HEK293T (cell line): ENCODE measurements at regions not wholly inside any gene's neighbourhood (a gene's known extent, or its start where the extent isn't known, plus 50 kb on each side); places are given as distances from the start of the nearest gene placed in this dataset.

Experiments
- CTCF ChIA-PET: fragments of 350-600 bp; formaldehyde crosslinking; extraction: SDS; loops from one replicate; lab custom pipeline; 2021; ENCODE audit warnings: antibody characterized with exemption, inconsistent platforms; lab: Yijun Ruan, JAX
- POLR2A ChIA-PET: fragments of 350-600 bp; formaldehyde crosslinking; extraction: SDS; loops from one replicate; lab custom pipeline; 2020; ENCODE audit warnings: antibody characterized with exemption, inconsistent platforms; lab: Yijun Ruan, JAX
- DNase-seq: peaks from one replicate; pipeline ENCODE4 v3.0.0; 2012; ENCODE audit warnings: mixed read lengths; ENCODE audit errors: extremely low spot score
- ARNT ChIP-seq: fragments of 450-650 bp; IDR thresholded peaks from 2 replicates; pipeline ENCODE4 v1.6.1; 2017; ENCODE audit warnings: mild to moderate bottlenecking
- BHLHE40 ChIP-seq: fragments of 450-650 bp; IDR thresholded peaks from 2 replicates; pipeline ENCODE4 v1.6.1; 2016; ENCODE audit warnings: mild to moderate bottlenecking, moderate library complexity, borderline replicate concordance
- CTBP1 ChIP-seq: fragments of 450-650 bp; IDR thresholded peaks from 2 replicates; pipeline ENCODE4 v1.6.1; 2016; ENCODE audit warnings: borderline replicate concordance
- ELF4 ChIP-seq: fragments of 450-650 bp; IDR thresholded peaks from 2 replicates; pipeline ENCODE4 v1.6.1; 2017; ENCODE audit warnings: antibody characterized with exemption
- FOXA1 ChIP-seq: fragments of 450-650 bp; IDR thresholded peaks from 2 replicates; pipeline ENCODE4 v1.6.1; 2016; ENCODE audit warnings: mild to moderate bottlenecking
- FOXK2 ChIP-seq: fragments of 450-650 bp; IDR thresholded peaks from 2 replicates; pipeline ENCODE4 v1.6.1; 2016; ENCODE audit warnings: mild to moderate bottlenecking
- FOXM1 ChIP-seq: fragments of 450-650 bp; IDR thresholded peaks from 2 replicates; pipeline ENCODE4 v1.6.1; 2017; ENCODE audit warnings: mild to moderate bottlenecking, borderline replicate concordance
- HDGF ChIP-seq: fragments of 450-650 bp; IDR thresholded peaks from 2 replicates; pipeline ENCODE4 v1.6.1; 2017; ENCODE audit warnings: antibody characterized with exemption, borderline replicate concordance
- L3MBTL2 ChIP-seq: fragments of 450-650 bp; conservative IDR thresholded peaks from 2 replicates; pipeline ENCODE4 v1.6.1; 2016; ENCODE audit warnings: mild to moderate bottlenecking
- LEF1 ChIP-seq: fragments of 450-650 bp; IDR thresholded peaks from 2 replicates; pipeline ENCODE4 v1.6.1; 2017; ENCODE audit warnings: mild to moderate bottlenecking, borderline replicate concordance
- NFRKB ChIP-seq: fragments of 450-650 bp; IDR thresholded peaks from 2 replicates; pipeline ENCODE4 v1.6.1; 2016; ENCODE audit warnings: mild to moderate bottlenecking, moderate library complexity
- SP1 ChIP-seq: fragments of 450-650 bp; IDR thresholded peaks from 2 replicates; pipeline ENCODE4 v1.6.1; 2017
- SUZ12 ChIP-seq: fragments of 450-650 bp; IDR thresholded peaks from 2 replicates; pipeline ENCODE4 v1.6.1; 2016; ENCODE audit warnings: mild to moderate bottlenecking
- TARDBP ChIP-seq: fragments of 450-650 bp; IDR thresholded peaks from 2 replicates; pipeline ENCODE4 v1.6.1; 2016
- ZNF384 ChIP-seq: fragments of 450-650 bp; IDR thresholded peaks from 2 replicates; pipeline ENCODE4 v1.6.1; 2016
- TF ChIP-seq, protein P1 (sequence below): fragments of 450-650 bp; IDR thresholded peaks from 2 replicates; pipeline ENCODE4 v1.6.1; 2016

DNA sequence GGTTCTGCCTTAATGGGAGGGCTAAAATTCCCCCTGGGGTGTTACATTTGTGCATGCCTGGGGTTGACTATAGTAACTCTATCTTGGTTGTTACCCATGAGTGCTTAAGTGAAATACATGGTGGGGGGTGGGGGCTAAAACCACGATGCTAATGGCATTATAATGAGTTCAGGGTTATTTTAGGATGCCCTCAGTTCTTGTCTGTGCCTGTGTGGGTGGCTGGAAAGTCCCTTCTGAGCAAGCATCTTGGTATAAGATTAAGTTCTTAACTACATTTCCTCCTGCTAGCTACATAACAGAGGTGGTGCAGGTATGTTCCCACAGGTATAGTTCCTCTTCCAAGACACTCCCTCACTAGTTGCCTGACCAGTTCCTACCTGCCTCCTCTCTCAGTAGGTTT is 822.3 kb downstream of the LRFN5 start:
- TF ChIP-seq ELF4 (no peak), TARDBP (no peak), L3MBTL2 (no peak), NFRKB (no peak), FOXK2 (no peak), FOXM1 (no peak), HDGF (no peak), BHLHE40 (no peak), FOXA1 (no peak), CTBP1 (no peak), ZNF384 (no peak), SUZ12 (no peak), LEF1 (no peak), ARNT (no peak), SP1 (no peak)
- TF ChIP-seq, protein P1, sequence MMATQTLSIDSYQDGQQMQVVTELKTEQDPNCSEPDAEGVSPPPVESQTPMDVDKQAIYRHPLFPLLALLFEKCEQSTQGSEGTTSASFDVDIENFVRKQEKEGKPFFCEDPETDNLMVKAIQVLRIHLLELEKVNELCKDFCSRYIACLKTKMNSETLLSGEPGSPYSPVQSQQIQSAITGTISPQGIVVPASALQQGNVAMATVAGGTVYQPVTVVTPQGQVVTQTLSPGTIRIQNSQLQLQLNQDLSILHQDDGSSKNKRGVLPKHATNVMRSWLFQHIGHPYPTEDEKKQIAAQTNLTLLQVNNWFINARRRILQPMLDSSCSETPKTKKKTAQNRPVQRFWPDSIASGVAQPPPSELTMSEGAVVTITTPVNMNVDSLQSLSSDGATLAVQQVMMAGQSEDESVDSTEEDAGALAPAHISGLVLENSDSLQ = no peak
- POLR2A ChIA-PET = no interaction called here
- no peak for DNase-seq
- CTCF ChIA-PET = no interaction called here

DNA sequence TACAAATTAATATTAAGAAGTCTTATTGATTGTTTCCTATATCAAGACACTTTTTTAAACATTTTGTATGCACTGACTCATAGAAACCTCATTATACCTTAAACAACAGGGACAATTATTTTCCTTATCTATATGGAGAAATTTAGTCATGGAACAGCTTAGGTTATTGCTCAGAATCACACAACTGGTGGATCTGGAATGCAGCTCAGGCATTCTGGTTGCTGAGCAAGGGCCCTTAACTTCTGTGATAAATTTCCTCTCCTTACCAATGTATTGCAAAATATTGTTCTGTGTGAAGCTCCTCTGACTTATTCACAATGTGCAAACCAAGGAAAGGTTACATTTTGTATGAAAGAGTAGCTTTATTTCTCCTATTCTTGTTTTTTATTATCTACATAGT is 817.8 kb downstream of the LRFN5 start:
- DNase-seq = no peak
- ChIA-PET CTCF (no interaction called here), POLR2A (no interaction called here)
- TF ChIP-seq ELF4 (no peak), FOXK2 (no peak), FOXM1 (no peak)

DNA sequence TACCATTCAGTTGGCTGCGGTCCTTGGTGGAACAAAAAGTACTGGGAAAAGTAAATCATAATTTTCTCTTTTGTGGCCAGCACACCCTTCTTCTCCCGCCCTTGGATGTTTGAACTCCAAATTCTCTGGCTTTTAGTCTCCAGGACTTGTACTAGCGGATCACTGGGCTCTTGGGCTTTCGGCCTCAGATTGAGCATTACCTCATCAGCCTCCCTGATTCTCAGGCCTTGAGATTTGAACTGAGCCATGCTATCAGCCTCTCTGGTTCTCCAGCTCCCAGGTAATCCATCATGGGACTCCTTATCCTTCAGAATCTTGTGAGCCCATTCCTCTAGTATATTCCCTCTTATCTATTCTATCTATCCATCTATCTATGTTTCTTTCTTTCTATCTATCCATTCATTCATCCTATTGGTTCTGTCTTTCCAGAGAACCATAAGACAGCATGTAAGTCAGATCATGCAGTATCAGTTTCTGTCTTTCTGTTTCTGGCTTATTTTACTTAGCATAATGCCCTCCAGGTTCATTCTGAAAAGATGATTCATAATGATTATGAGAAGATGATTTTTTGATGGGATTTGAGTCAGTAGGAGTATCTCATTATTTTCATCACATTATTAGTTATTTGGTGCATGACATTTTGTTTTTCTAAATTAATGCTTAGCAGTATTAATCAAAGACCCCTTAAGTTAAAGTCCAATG is 814.9 kb downstream of the LRFN5 start:
- TF ChIP-seq LEF1 (no peak), L3MBTL2 (no peak), HDGF (no peak), FOXK2 (no peak), CTBP1 (no peak), NFRKB (no peak), ARNT (no peak), FOXM1 (no peak), SP1 (no peak), SUZ12 (no peak), TARDBP (no peak), BHLHE40 (no peak), ZNF384 (no peak)
- CTCF ChIA-PET = no interaction called here
- POLR2A ChIA-PET = no interaction called here

DNA sequence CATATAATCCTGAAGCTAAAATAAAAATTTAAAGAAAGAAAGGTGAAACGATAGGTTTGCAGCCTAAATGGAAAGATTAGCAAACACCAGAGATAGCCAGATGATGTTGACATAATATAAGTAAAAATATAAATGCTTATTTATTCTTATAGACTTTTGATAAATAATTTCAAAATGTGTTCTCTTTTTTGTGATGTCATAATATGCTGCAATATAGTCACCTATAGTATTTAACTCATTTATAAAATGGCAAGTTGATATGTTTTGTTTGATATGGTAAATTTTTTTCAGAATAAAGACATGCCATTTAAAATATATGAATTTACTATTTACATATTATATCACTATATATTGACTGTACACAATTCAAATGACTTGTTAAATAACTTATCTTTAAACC is 813.4 kb downstream of the LRFN5 start:
- no peak for DNase-seq
- ChIA-PET POLR2A (no interaction called here), CTCF (no interaction called here)
- no peak for TF ChIP-seq CTBP1

More for the DNA sequence above, 814.9 kb downstream of the LRFN5 start:
- DNase-seq = no peak

DNA sequence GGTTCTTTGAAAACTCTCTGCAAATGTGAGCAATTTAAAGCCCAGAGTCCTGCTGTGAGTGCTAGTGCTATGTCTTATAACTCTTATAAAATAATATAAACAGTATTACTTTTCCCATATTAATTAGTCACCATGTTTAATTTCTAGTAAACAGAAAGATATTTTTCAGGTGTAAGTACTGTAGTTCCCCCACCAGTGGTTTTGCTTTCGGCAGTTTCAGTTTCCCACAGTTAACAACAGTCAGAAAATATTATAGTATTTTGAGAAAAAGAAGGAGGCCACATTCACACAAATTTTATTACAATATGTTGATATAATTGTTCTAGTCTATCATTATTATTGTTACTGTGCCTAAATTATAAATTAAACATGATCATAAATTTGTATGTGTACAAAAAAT is 800.5 kb downstream of the LRFN5 start:
- TF ChIP-seq SP1 (no peak), CTBP1 (no peak), BHLHE40 (no peak), TARDBP (no peak)
- ChIA-PET POLR2A (no interaction called here), CTCF (no interaction called here)
- DNase-seq = no peak

DNA sequence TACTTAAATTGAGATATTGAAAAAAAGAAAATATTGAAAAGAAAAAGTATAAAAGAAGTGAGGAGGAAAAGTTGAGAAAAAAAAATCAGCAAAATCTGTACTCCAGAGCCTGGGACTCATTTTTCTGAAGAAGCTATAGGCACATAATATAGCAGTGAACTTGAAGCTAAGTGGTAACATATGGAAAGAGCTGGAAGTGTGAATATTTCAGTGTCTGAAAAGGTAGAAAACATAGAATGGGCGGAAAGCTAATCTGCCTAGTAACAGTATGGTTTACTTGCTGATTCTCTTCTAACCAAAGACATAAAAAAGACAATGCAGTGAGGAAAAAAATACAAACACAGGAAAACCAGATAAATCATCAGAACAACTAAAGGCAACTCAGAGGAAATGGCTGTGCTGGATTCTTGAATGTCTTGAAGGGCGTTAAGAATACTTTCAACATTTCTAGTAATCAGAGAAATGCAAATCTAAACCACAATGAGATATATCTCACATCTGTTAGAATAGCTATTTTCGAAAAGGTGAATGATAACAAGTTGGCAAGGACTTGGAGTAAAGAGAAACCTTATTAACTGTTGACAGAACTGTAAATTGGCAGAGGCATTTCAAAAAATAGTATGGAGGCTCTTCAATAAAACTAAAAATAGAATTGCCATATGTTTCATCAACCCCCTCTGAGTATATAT is 784.6 kb downstream of the LRFN5 start:
- ChIA-PET POLR2A (no interaction called here), CTCF (no interaction called here)

DNA sequence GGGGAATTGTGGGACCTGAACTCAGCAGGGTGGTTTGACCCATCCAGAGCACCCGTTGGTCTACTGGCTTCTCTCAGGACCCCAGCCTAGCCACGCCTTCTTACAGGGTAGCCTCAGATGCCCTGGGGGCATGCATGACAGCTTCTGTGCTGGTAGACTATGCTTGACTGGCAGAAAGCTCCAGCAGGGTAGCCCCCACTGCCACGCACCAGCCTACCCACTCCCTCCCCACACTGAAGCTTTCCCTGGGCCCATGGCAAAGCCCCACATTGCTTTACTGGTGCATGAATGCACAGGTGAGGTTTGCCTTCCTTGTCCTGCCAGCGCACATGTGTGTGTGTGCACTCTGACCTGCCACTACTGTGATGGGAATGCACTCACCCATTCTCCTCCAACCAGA is 772.2 kb downstream of the LRFN5 start:
- CTCF ChIA-PET = no interaction called here
- TF ChIP-seq ZNF384 (no peak), HDGF (no peak), SUZ12 (no peak), SP1 (no peak), LEF1 (no peak), CTBP1 (no peak), BHLHE40 (no peak), NFRKB (no peak), FOXA1 (no peak), TARDBP (no peak), L3MBTL2 (no peak)
- TF ChIP-seq, protein P1 = no peak
- POLR2A ChIA-PET = no interaction called here
- DNase-seq = no peak

More for the DNA sequence above, 784.6 kb downstream of the LRFN5 start:
- DNase-seq = no peak
- TF ChIP-seq FOXK2 (no peak), CTBP1 (no peak), SUZ12 (no peak), ZNF384 (no peak), FOXM1 (no peak), LEF1 (no peak), ELF4 (no peak), ARNT (no peak), BHLHE40 (no peak), NFRKB (no peak), HDGF (no peak), L3MBTL2 (no peak), TARDBP (no peak), SP1 (no peak), FOXA1 (no peak)
- TF ChIP-seq, protein P1 = no peak
